ENCODE measurements at regions not wholly inside any gene's neighbourhood (a gene's known extent, or its start where the extent isn't known, plus 50 kb on each side); places are given as distances from the start of the nearest gene placed in this dataset.

- in situ Hi-C loops (cut with HindIII; ENCODE audit: low sequenced_read_pairs): no loop called here
- DNase-seq (ENCODE audit: low read depth, low spot score): no peak
- no peak overlapping the region for H3K4me3 ChIP-seq (ENCODE audit: low read depth, low read length)
- TF ChIP-seq CTCF (IDR thresholded peaks at IDR 0.05; ENCODE audit: low read depth, low read length): no peak
Observed at GRCh38 chr3:120838441-120839091, 69.4 kb upstream of the STXBP5L start.

- no peak for TF ChIP-seq CTCF (IDR thresholded peaks at IDR 0.05; ENCODE audit: low read depth, low read length)
- in situ Hi-C loops (cut with HindIII; ENCODE audit: low sequenced_read_pairs): no loop called here
- no peak for DNase-seq (ENCODE audit: low read depth, low spot score)
- H3K4me3 ChIP-seq (ENCODE audit: low read depth, low read length): no peak overlapping the region
Observed at GRCh38 chr3:120839120-120839519, 68.9 kb upstream of the STXBP5L start.

- no peak overlapping the region for H3K4me3 ChIP-seq (ENCODE audit: low read depth, low read length)
- DNase-seq (ENCODE audit: low read depth, low spot score): no peak
- no peak for TF ChIP-seq CTCF (IDR thresholded peaks at IDR 0.05; ENCODE audit: low read depth, low read length)
- in situ Hi-C loops (cut with HindIII; ENCODE audit: low sequenced_read_pairs): no loop called here
Observed at GRCh38 chr3:120841264-120841663, 66.7 kb upstream of the STXBP5L start.

- in situ Hi-C loops (cut with HindIII; ENCODE audit: low sequenced_read_pairs): no loop called here
- no peak for TF ChIP-seq CTCF (IDR thresholded peaks at IDR 0.05; ENCODE audit: low read depth, low read length)
- no peak for DNase-seq (ENCODE audit: low read depth, low spot score)
- no peak overlapping the region for H3K4me3 ChIP-seq (ENCODE audit: low read depth, low read length)
Observed at GRCh38 chr3:120846073-120846472, 61.9 kb upstream of the STXBP5L start.

- no peak for TF ChIP-seq CTCF (IDR thresholded peaks at IDR 0.05; ENCODE audit: low read depth, low read length)
- in situ Hi-C loops (cut with HindIII; ENCODE audit: low sequenced_read_pairs): no loop called here
- H3K4me3 ChIP-seq (ENCODE audit: low read depth, low read length): no peak overlapping the region
- no peak for DNase-seq (ENCODE audit: low read depth, low spot score)
Observed at GRCh38 chr3:120848503-120848902, 59.5 kb upstream of the STXBP5L start.

GRCh38 chr3:120850381-120851295, 57.4 kb upstream of the STXBP5L start:
- no peak for DNase-seq (ENCODE audit: low read depth, low spot score)
- in situ Hi-C loops (cut with HindIII; ENCODE audit: low sequenced_read_pairs): no loop called here
- no peak overlapping the region for H3K4me3 ChIP-seq (ENCODE audit: low read depth, low read length)
- no peak for TF ChIP-seq CTCF (IDR thresholded peaks at IDR 0.05; ENCODE audit: low read depth, low read length)

Measured in astrocyte of the spinal cord (primary cell).